Ascending aorta (tissue), 2 donors: ENCODE measurements at regions not wholly inside any gene's neighbourhood (a gene's known extent, or its start where the extent isn't known, plus 50 kb on each side); places are given as distances from the start of the nearest gene placed in this dataset.

ENCODE experiments used
- DNase-seq, 2 donors: peaks; one replicate each; pipeline ENCODE4 v3.0.0-alpha.2; 2019; ENCODE audit warnings: low spot score in 2 of 2
- H3K27ac ChIP-seq, 2 donors: fragments of 200-600 bp; sonication (generic); one replicate each; pipeline ENCODE4 v1.5.1; 2016 to 2017; ENCODE audit warnings: mild to moderate bottlenecking in 1 of 2
- H3K27me3 ChIP-seq: fragments of 200-600 bp; sonication (generic); one replicate; pipeline ENCODE4 v1.5.1; 2017
- H3K36me3 ChIP-seq, 2 donors: fragments of 200-600 bp; sonication (generic); one replicate each; pipeline ENCODE4 v1.5.1; 2016
- H3K4me1 ChIP-seq, 2 donors: fragments of 200-600 bp; sonication (generic); one replicate each; pipeline ENCODE4 v1.5.1; 2016 to 2017; ENCODE audit warnings: mild to moderate bottlenecking in 1 of 2
- H3K4me3 ChIP-seq, 2 donors: fragments of 200-600 bp; sonication (generic); one replicate each; pipeline ENCODE4 v1.5.1; 2016 to 2017; ENCODE audit warnings: mild to moderate bottlenecking in 1 of 2
- H3K9me3 ChIP-seq, 2 donors: fragments of 200-600 bp; sonication (generic); one replicate each; pipeline ENCODE4 v1.5.1; 2016
- CTCF ChIP-seq, 3 experiments: fragments of 200-600 bp in 2 of 3; fragments of 450-650 bp in 1 of 3; sonication (generic) in 2 of 3; IDR thresholded peaks; one replicate each; pipeline ENCODE4 v1.5.1; 2016 to 2019; ENCODE audit warnings: antibody characterized with exemption in 3 of 3, mild to moderate bottlenecking in 1 of 3, moderate library complexity in 1 of 3
- intact Hi-C: fragments of 100-400 bp; cut with DNase I; formaldehyde crosslinking; loops from one replicate; pipeline ENCODE4 v1.15.1; 2023

- H3K4me3 ChIP-seq = no peak overlapping the region
- DNase-seq = no peak
- no peak for TF ChIP-seq CTCF (IDR thresholded peaks at IDR 0.05)
- H3K9me3 ChIP-seq = no peaks in the 10 kb centered on the region
- intact Hi-C loops = no loop called here
- H3K27me3 ChIP-seq = no peaks in the 10 kb centered on the region
- no peaks in the 10 kb centered on the region for H3K4me1 ChIP-seq
- H3K36me3 ChIP-seq = no peaks in the 10 kb centered on the region
- no peak overlapping the region for H3K27ac ChIP-seq
Observed at GRCh38 chr3:125645616-125646015, 50.3 kb upstream of the OSBPL11 start.

GRCh38 chr3:125646581-125646980 is 51.3 kb upstream of the OSBPL11 start:
- Histone ChIP-seq H3K4me1 (no peaks in the 10 kb centered on the region), H3K27me3 (no peaks in the 10 kb centered on the region), H3K36me3 (no peaks in the 10 kb centered on the region), H3K9me3 (no peaks in the 10 kb centered on the region), H3K27ac (no peak overlapping the region), H3K4me3 (no peak overlapping the region)
- intact Hi-C loops = no loop called here
- DNase-seq = no peak
- TF ChIP-seq CTCF (IDR thresholded peaks at IDR 0.05) = no peak

- H3K27me3 ChIP-seq = no peaks in the 10 kb centered on the region
- no peaks in the 10 kb centered on the region for H3K36me3 ChIP-seq
- TF ChIP-seq CTCF (IDR thresholded peaks at IDR 0.05) = no peak
- H3K27ac ChIP-seq = no peak overlapping the region
- no peaks in the 10 kb centered on the region for H3K4me1 ChIP-seq
- intact Hi-C loops = no loop called here
- no peak for DNase-seq
- H3K9me3 ChIP-seq = no peaks in the 10 kb centered on the region
- H3K4me3 ChIP-seq = no peak overlapping the region
Observed at GRCh38 chr3:125647318-125648014, 52.2 kb upstream of the OSBPL11 start.

DNA sequence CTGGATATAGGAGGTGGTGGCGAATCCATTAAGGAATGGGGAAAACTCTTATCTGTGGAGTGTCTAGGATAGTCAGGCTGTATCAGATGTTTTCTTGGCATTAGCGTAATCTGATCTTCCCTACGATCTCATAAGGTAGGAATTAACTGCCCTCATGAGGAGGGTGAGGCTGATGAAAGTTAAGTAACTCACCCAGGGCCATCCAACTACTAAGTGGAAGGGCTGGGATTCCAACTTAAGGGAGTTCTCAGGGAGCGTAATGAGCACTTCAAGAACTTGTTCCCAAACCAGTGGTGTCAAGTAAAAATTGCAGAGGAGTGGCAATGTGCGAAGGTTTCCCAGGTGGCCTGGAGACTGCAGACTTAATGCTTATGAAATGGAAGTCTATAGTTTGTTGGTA is 55.9 kb upstream of the OSBPL11 start:
- Histone ChIP-seq H3K9me3 (no peaks in the 10 kb centered on the region), H3K27ac (no peak overlapping the region), H3K27me3 (no peaks in the 10 kb centered on the region), H3K4me1 (no peaks in the 10 kb centered on the region), H3K36me3 (no peaks in the 10 kb centered on the region), H3K4me3 (no peak overlapping the region)
- no peak for DNase-seq
- TF ChIP-seq CTCF (IDR thresholded peaks at IDR 0.05) = no peak
- intact Hi-C loops = no loop called here

- Histone ChIP-seq H3K4me1 (no peaks in the 10 kb centered on the region), H3K36me3 (no peaks in the 10 kb centered on the region), H3K27ac (no peak overlapping the region), H3K9me3 (no peaks in the 10 kb centered on the region), H3K27me3 (no peaks in the 10 kb centered on the region), H3K4me3 (no peak overlapping the region)
- intact Hi-C loops = no loop called here
- DNase-seq = no peak
- no peak for TF ChIP-seq CTCF (IDR thresholded peaks at IDR 0.05)
Observed at GRCh38 chr3:125652349-125652748, 57.1 kb upstream of the OSBPL11 start.

DNA sequence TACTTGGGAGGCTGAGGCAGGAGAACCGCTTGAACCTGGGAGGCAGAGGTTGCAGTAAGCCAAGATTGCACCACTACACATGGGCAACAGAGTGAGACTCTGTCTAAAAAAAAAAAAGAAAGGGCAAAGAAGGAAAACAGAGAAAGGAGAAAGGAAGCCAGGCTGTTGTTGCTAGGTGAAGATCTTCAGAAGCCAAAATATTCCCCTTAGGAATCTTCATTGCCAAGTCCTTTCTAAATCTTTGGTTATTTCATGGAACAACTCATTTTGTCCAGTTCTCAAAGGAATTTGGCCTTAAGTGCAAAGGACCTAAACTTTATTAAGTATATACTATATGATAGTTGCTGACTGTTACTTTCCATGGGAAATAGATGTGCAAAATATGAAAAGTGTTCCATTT is 59.2 kb upstream of the OSBPL11 start:
- DNase-seq = no peak
- H3K4me1 ChIP-seq = no peaks in the 10 kb centered on the region
- no peak overlapping the region for H3K4me3 ChIP-seq
- H3K27me3 ChIP-seq = no peaks in the 10 kb centered on the region
- H3K9me3 ChIP-seq = no peaks in the 10 kb centered on the region
- H3K27ac ChIP-seq = no peak overlapping the region
- intact Hi-C loops = no loop called here
- TF ChIP-seq CTCF (IDR thresholded peaks at IDR 0.05) = no peak
- no peaks in the 10 kb centered on the region for H3K36me3 ChIP-seq
